ENCODE measurements at regions not wholly inside any gene's neighbourhood (a gene's known extent, or its start where the extent isn't known, plus 50 kb on each side); places are given as distances from the start of the nearest gene placed in this dataset.

- Histone ChIP-seq H3K4me3 (replicated peaks; ENCODE audit: insufficient read depth, low read length) (no peak overlapping the region), H3K27ac (replicated peaks) (no peak overlapping the region), H3K27me3 (ENCODE audit: insufficient read depth, poor library complexity, severe bottlenecking) (no peaks in the 10 kb centered on the region)
- no peak for DNase-seq (ENCODE audit: low read depth in 1 of 2, low spot score in 1 of 2)
- no peak for TF ChIP-seq CTCF (IDR thresholded peaks at IDR 0.05; ENCODE audit: insufficient read depth, low read length)
- TF ChIP-seq SPI1 (IDR thresholded peaks at IDR 0.05; ENCODE audit: borderline replicate concordance, low read depth), result no peak
- no peak for TF ChIP-seq GABPA (IDR thresholded peaks at IDR 0.05; ENCODE audit: low read depth)
- TF ChIP-seq POLR2AphosphoS5 (IDR thresholded peaks at IDR 0.05; ENCODE audit: low read depth), result no peak
- no peak for TF ChIP-seq REST (IDR thresholded peaks at IDR 0.05; ENCODE audit: insufficient replicate concordance, low read depth)
Measured at GRCh38 chr2:41375901-41376300, 671.9 kb upstream of the PKDCC start.

- Histone ChIP-seq H3K27me3 (ENCODE audit: insufficient read depth, poor library complexity, severe bottlenecking) (no peaks in the 10 kb centered on the region), H3K27ac (replicated peaks) (no peak overlapping the region), H3K4me3 (replicated peaks; ENCODE audit: insufficient read depth, low read length) (no peak overlapping the region)
- DNase-seq (ENCODE audit: low read depth in 1 of 2, low spot score in 1 of 2), result no peak
- TF ChIP-seq POLR2AphosphoS5 (IDR thresholded peaks at IDR 0.05; ENCODE audit: low read depth) (no peak), REST (IDR thresholded peaks at IDR 0.05; ENCODE audit: insufficient replicate concordance, low read depth) (no peak), SPI1 (IDR thresholded peaks at IDR 0.05; ENCODE audit: borderline replicate concordance, low read depth) (no peak), CTCF (IDR thresholded peaks at IDR 0.05; ENCODE audit: insufficient read depth, low read length) (no peak), GABPA (IDR thresholded peaks at IDR 0.05; ENCODE audit: low read depth) (no peak)
Measured at GRCh38 chr2:41377837-41378236, 670.0 kb upstream of the PKDCC start.

- DNase-seq (ENCODE audit: low read depth in 1 of 2, low spot score in 1 of 2), result no peak
- TF ChIP-seq REST (IDR thresholded peaks at IDR 0.05; ENCODE audit: insufficient replicate concordance, low read depth) (no peak), CTCF (IDR thresholded peaks at IDR 0.05; ENCODE audit: insufficient read depth, low read length) (no peak), GABPA (IDR thresholded peaks at IDR 0.05; ENCODE audit: low read depth) (no peak), POLR2AphosphoS5 (IDR thresholded peaks at IDR 0.05; ENCODE audit: low read depth) (no peak), SPI1 (IDR thresholded peaks at IDR 0.05; ENCODE audit: borderline replicate concordance, low read depth) (no peak)
- H3K27me3 ChIP-seq (ENCODE audit: insufficient read depth, poor library complexity, severe bottlenecking), result no peaks in the 10 kb centered on the region
- no peak overlapping the region for H3K4me3 ChIP-seq (replicated peaks; ENCODE audit: insufficient read depth, low read length)
- no peak overlapping the region for H3K27ac ChIP-seq (replicated peaks)
Measured at GRCh38 chr2:41378420-41378819, 669.4 kb upstream of the PKDCC start.

Measured in HL-60 (cell line).